Activated T-helper 1 cell treated with anti-CD3 and anti-CD28 coated beads, Interleukin-12 subunit alpha, Interleukin-12 subunit beta, Interleukin-2, Interleukin-4 antibody, amounts not matched to agents 30 ng/mL and 10 ng/mL and 1 ng/mL, durations not matched to agents 14 hours and 24 hours and 36 hours (primary cell): ENCODE measurements at regions not wholly inside any gene's neighbourhood (a gene's known extent, or its start where the extent isn't known, plus 50 kb on each side); places are given as distances from the start of the nearest gene placed in this dataset.
"Not testable (repeated sequence)": the region's sequence is repeated elsewhere in the genome, so short reads cannot be mapped to it uniquely, and the experiment has no call there.

ENCODE experiments used
- DNase-seq: peaks from one replicate; pipeline ENCODE4 v3.0.0; 2021; ENCODE audit warnings: low spot score
- H3K27ac Mint-ChIP-seq: one replicate; pipeline ENCODE4 v1.8.0; 2021; ENCODE audit warnings: mild to moderate bottlenecking, mixed read lengths
- H3K27me3 Mint-ChIP-seq: one replicate; pipeline ENCODE4 v1.8.0; 2022; ENCODE audit warnings: mild to moderate bottlenecking, moderate library complexity, mixed read lengths; ENCODE audit not compliant: insufficient read depth
- H3K36me3 Mint-ChIP-seq: one replicate; pipeline ENCODE4 v1.8.0; 2021; ENCODE audit warnings: low read depth, mixed read lengths
- H3K4me1 Mint-ChIP-seq: one replicate; pipeline ENCODE4 v1.8.0; 2021; ENCODE audit warnings: low read depth, mixed read lengths
- H3K4me3 Mint-ChIP-seq: one replicate; pipeline ENCODE4 v1.8.0; 2021; ENCODE audit warnings: mild to moderate bottlenecking, moderate library complexity, mixed read lengths
- H3K9me3 Mint-ChIP-seq: one replicate; pipeline ENCODE4 v1.8.0; 2021; ENCODE audit warnings: mixed read lengths
- intact Hi-C: fragments of 100-400 bp; cut with micrococcal nuclease; formaldehyde crosslinking; loops from one replicate; pipeline ENCODE4 v1.15.1; 2024

DNA sequence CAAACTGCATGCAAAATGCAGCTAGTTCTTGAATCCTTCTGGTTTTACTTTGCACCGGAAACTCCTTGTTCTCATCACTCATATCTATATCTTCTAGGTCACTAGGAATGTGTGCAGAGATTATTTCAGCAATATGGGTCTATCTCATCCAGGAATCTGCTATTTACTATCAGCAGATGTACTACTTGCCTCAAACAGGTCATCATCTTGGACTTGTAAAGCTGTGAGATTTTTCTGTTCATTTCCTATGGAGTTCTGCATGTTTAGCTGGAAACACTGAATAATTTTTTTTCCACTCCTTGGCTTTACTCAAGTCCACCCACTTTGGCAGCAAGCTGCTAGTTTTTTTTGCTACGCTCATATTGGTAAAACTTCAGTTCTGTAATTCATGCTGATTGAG is 334.8 kb downstream of the RPIA start:
- H3K27me3 Mint-ChIP-seq, H3K9me3 Mint-ChIP-seq, intact Hi-C loops, H3K4me3 Mint-ChIP-seq, DNase-seq, H3K27ac Mint-ChIP-seq, H3K36me3 Mint-ChIP-seq, H3K4me1 Mint-ChIP-seq: not testable (repeated sequence)

DNA sequence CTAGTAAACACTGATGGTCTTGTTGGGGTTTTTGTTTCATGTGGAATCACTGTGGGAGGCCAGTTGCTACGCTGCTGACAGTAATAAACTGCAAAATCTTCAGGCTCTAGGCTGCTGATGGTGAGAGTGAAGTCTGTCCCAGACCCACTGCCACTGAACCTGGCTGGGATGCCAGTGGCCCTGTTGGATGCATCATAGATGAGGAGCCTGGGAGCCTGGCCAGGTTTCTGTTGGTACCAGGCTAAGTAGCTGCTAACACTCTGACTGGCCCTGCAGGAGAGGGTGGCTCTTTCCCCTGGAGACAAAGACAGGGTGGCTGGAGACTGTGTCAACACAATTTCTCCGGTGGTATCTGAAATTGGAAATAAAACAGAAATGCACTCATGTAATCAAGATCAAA is 335.6 kb downstream of the RPIA start:
- H3K27me3 Mint-ChIP-seq, H3K27ac Mint-ChIP-seq, DNase-seq, intact Hi-C loops, H3K4me1 Mint-ChIP-seq, H3K9me3 Mint-ChIP-seq, H3K36me3 Mint-ChIP-seq, H3K4me3 Mint-ChIP-seq: not testable (repeated sequence)

DNA sequence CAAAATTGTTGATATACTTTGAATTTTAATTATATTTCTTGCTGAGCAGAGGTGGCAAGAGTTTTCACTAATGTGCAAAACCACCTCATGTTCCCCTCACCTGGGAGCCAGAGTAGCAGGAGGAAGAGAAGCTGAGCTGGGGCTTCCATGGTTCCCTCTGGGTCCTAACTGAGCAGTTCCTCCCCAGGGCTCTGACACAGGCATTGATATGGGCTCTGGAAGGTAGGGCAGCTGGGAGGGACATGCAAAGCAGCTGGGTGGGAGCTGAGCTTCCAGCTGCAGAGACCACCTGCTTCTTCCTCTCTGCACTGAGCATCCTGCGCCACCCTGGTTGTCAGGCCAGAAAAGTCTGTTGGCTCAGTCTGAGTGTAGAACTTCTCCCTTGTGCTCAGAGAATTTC is 336.1 kb downstream of the RPIA start:
- intact Hi-C loops, H3K36me3 Mint-ChIP-seq, H3K4me1 Mint-ChIP-seq, H3K27me3 Mint-ChIP-seq, H3K4me3 Mint-ChIP-seq, DNase-seq, H3K27ac Mint-ChIP-seq, H3K9me3 Mint-ChIP-seq: not testable (repeated sequence)

DNA sequence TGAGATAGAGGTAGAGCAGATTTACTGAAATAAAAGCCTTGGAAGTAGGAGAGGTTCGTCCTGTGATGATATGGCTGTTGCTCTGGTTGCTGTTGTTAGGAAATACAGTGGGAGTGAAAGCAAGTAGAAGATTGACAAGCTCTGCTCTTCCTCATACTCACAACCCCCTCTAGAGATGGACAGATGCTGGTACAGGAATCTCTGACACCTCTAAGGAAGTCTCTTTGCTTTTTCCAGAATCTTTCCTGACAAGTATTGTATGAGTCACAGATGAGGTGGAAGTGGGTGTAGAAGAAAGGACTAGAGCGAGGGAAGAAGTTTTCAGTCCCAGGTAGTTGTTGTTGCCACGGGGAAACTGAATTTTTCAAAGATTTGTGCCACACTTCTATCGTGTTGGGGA is 337.8 kb downstream of the RPIA start:
- H3K4me1 Mint-ChIP-seq, H3K27me3 Mint-ChIP-seq, H3K9me3 Mint-ChIP-seq, H3K27ac Mint-ChIP-seq, intact Hi-C loops, DNase-seq, H3K4me3 Mint-ChIP-seq, H3K36me3 Mint-ChIP-seq: not testable (repeated sequence)

DNA sequence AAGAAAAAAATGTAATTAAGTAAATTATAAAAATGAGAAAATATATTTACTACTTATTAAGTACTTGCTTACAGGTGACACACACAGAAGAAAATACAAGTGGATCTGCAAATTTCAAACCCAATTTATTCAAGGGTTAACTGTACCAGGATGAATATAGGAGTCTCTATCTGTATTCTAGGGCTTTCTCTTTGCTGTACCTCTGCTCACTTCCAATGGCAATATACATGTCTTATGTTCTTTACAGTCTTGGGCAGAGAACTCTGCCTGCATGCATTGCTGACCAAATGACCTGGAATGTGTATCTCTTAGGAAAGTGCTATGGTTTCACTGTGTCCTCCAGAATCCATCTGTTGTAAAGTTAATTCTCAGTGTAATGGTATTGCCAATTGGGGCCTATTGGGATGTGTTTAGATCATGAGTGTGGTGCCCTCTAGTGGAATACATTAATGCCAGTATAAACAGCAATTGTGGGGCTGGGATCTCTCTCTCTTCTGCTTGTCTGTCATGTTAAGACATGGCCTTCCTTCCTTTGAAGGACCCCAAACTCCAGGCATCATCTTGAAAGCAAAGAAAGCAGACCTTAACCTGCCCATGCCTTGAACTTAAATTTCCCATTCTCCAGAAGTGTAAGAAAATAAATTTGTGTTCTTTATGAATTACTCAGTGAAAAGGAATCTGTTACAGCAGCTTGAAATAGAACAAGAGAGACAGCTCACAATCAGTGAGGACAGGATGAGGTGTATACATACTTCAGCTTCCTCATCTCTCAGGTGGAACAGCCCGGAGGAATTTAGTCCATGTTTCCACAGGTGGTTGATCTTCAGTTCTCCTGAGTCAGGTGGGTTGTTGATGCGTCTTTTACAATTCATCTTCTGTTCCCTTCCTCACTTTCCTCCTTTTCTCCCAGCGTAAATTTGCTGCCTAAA is 356.9 kb downstream of the RPIA start:
- not testable (repeated sequence) for H3K4me3 Mint-ChIP-seq, H3K4me1 Mint-ChIP-seq, H3K36me3 Mint-ChIP-seq, H3K27me3 Mint-ChIP-seq, H3K27ac Mint-ChIP-seq, H3K9me3 Mint-ChIP-seq
- DNase-seq = peak; percentile 2
- intact Hi-C loops = loop anchor here (2.0 kb wide), 1 partner anchor 174 kb away; no protein-coding TSS in a partner anchor

DNA sequence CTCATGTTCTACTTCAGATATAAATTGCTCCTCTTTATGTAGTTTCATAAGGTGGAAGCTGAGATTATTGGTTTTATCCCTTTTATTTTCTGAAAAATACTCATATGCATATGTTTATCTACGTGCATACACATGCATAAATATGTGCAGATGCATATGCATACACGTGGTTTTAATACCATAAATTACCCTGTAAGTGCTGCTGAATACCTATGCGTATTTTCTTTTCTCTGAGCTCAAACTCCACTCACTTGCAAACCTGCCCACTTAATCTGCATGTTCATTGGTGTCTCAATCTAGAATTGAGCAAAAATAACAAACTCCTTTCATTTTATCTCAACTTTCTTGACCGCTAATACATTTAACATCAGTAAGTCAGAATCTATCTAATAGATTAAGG is 367.1 kb downstream of the RPIA start:
- H3K9me3 Mint-ChIP-seq, H3K27me3 Mint-ChIP-seq, H3K27ac Mint-ChIP-seq, intact Hi-C loops, H3K4me3 Mint-ChIP-seq, H3K4me1 Mint-ChIP-seq, DNase-seq, H3K36me3 Mint-ChIP-seq: not testable (repeated sequence)

DNA sequence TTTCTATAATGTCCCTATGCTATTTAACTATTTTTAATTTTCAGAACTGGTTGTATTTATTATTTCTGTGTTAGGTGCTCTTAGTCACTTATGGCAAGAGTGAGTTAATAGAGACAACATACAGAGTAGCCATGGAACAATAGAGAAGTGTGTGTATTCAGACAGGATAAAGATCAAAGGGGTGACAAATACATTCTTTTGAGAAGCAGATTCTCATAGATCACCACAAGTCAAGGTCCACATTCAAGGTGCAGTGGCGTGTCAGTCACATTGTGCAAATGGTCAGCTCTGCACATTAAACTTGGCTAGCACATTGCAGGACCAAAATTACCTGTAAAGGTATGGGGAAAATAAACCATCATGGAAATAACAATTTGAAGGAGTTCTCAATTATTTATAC is 369.7 kb downstream of the RPIA start:
- H3K27ac Mint-ChIP-seq, DNase-seq, H3K27me3 Mint-ChIP-seq, intact Hi-C loops, H3K4me1 Mint-ChIP-seq, H3K9me3 Mint-ChIP-seq, H3K36me3 Mint-ChIP-seq, H3K4me3 Mint-ChIP-seq: not testable (repeated sequence)

DNA sequence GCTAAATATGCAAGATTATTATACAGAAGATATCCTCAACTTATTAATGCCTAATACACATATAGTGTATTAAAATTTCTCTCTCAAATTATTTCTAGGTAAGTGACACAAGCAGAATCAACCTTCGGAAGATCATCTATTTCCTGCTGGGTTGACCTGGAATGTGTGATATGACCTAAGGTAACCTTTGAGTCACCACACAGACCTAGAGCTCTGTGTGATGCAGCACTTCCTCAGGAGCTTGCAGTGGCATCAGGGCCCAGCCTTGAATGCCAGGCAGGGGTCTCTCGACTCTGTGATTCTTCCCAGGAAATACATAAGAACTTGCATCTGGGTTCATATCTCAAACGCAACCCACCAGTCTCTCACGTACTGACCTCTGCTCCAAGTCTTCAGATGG is 385.3 kb downstream of the RPIA start:
- H3K4me1 Mint-ChIP-seq, intact Hi-C loops, H3K4me3 Mint-ChIP-seq, H3K27ac Mint-ChIP-seq, H3K36me3 Mint-ChIP-seq, H3K27me3 Mint-ChIP-seq, DNase-seq, H3K9me3 Mint-ChIP-seq: not testable (repeated sequence)

DNA sequence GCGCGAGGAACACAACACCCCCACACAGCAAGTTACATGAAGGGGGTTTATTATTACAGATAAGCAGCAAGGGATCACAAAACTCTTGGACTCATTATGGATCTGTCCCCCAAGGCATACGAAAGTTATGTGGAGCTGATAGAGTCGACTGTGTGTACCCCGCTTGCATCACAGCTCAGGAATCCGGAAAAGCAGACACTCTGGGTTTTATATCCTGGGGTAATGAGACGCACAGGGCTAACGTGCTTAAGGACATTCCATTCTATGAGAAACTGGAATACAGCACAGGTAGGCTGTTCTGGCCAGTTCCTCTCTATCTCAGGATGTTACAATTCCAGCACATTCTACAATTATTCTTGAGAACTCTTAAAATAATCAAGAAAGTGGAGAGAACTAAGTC is 401.4 kb downstream of the RPIA start:
- H3K9me3 Mint-ChIP-seq, H3K27me3 Mint-ChIP-seq, H3K4me3 Mint-ChIP-seq, H3K27ac Mint-ChIP-seq, DNase-seq, H3K4me1 Mint-ChIP-seq, intact Hi-C loops, H3K36me3 Mint-ChIP-seq: not testable (repeated sequence)

DNA sequence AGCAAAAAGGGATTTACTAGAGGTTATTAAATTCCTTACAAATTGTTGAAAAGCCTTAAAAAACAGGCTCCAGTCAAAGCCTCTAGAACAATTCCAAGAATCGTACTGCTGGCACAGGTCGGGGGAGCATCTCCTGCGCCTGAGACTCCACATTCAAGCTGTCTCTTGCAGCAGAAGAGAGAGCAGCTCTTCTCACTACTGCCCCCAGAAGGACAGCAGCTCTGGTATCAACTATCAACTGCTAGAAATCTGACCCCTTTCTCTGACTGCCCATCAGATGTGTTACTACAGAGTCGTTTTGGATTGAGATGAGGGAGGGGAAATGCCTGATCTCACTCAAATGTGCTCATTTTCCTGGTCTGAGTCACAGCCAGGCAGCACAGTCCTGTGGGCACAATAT is 403.6 kb downstream of the RPIA start:
- H3K9me3 Mint-ChIP-seq, H3K4me3 Mint-ChIP-seq, intact Hi-C loops, H3K27ac Mint-ChIP-seq, DNase-seq, H3K36me3 Mint-ChIP-seq, H3K4me1 Mint-ChIP-seq, H3K27me3 Mint-ChIP-seq: not testable (repeated sequence)

DNA sequence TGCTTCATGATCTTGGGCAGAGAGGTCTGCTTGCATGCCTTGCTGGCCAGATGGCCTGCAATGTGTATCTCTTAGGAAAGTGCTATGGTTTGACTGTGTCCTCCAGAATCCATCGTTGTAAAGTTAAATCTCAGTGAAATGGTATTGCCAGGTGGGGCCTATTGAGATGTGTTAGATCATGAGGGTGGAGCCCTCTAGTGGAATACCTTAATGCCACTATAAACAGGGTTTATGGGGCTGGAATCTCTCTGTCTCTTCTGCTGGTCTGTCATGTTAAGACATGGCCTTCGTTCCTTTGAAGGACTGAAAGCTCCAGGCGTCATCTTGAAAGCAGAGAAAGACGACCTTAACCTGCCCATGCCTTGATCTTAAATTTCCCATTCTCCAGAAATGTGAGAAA is 411.1 kb downstream of the RPIA start:
- H3K27ac Mint-ChIP-seq, H3K36me3 Mint-ChIP-seq, H3K9me3 Mint-ChIP-seq, DNase-seq, H3K27me3 Mint-ChIP-seq, intact Hi-C loops, H3K4me1 Mint-ChIP-seq, H3K4me3 Mint-ChIP-seq: not testable (repeated sequence)

DNA sequence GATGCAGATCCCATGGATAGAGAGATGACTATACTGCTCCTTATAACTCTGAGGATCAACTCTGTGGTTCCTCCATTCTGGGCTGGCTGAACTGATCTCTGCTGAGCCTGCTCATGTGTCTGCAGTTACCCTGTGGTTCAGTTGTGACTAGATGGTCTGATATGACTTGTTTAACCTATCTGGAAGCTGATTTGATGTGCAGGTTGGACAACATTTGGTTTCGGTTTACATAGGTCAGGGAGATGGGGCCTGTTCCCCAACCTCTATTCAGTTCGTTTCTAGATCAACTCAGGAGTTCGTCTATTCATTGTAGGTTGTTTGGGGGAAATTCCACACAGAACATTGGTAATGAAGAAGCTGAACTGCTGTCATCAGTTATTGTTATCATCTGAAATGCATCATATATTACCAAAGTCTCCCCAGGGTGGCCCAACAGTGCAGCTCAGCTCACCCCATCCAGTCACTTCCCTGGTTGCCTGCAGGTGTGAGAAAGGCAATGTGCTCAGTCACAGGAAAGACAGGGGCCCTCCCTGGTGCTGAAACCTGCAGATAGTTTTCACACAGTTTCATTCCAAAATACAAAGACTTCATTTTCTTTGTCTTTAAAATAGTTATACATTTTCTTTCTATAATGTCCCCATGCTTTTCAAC is 415.0 kb downstream of the RPIA start:
- H3K9me3 Mint-ChIP-seq, DNase-seq, H3K27ac Mint-ChIP-seq, H3K36me3 Mint-ChIP-seq, intact Hi-C loops, H3K4me1 Mint-ChIP-seq, H3K4me3 Mint-ChIP-seq, H3K27me3 Mint-ChIP-seq: not testable (repeated sequence)

DNA sequence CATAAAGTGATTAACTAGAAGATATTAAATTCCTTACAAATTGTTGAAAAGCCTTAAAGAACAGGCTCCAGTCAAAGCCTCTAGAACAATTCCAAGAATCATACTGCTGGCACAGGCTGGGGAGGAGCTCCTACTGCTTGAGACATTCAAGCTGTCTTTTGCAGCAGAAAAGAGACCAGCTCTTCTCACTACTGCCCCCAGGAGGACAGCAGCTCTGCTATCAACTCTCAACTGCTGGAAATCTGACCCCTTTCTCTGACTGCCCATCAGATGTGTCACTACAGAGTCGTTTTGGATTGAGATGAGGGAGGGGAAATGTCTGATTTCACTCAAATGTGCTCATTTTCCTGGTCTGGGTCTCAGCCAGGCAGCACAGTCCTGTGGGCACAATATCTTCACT is 421.0 kb downstream of the RPIA start:
- H3K27ac Mint-ChIP-seq, H3K36me3 Mint-ChIP-seq, H3K4me1 Mint-ChIP-seq, H3K27me3 Mint-ChIP-seq, DNase-seq, H3K4me3 Mint-ChIP-seq, H3K9me3 Mint-ChIP-seq, intact Hi-C loops: not testable (repeated sequence)
